Ascending aorta (tissue), 2 donors: ENCODE measurements at regions not wholly inside any gene's neighbourhood (a gene's known extent, or its start where the extent isn't known, plus 50 kb on each side); places are given as distances from the start of the nearest gene placed in this dataset.

Experiments used
- DNase-seq, 2 donors: peaks; one replicate each; pipeline ENCODE4 v3.0.0-alpha.2; 2019; ENCODE audit warnings: low spot score in 2 of 2
- H3K27ac ChIP-seq, 2 donors: fragments of 200-600 bp; sonication (generic); one replicate each; pipeline ENCODE4 v1.5.1; 2016 to 2017; ENCODE audit warnings: mild to moderate bottlenecking in 1 of 2
- H3K27me3 ChIP-seq: fragments of 200-600 bp; sonication (generic); one replicate; pipeline ENCODE4 v1.5.1; 2017
- H3K36me3 ChIP-seq, 2 donors: fragments of 200-600 bp; sonication (generic); one replicate each; pipeline ENCODE4 v1.5.1; 2016
- H3K4me1 ChIP-seq, 2 donors: fragments of 200-600 bp; sonication (generic); one replicate each; pipeline ENCODE4 v1.5.1; 2016 to 2017; ENCODE audit warnings: mild to moderate bottlenecking in 1 of 2
- H3K4me3 ChIP-seq, 2 donors: fragments of 200-600 bp; sonication (generic); one replicate each; pipeline ENCODE4 v1.5.1; 2016 to 2017; ENCODE audit warnings: mild to moderate bottlenecking in 1 of 2
- H3K9me3 ChIP-seq, 2 donors: fragments of 200-600 bp; sonication (generic); one replicate each; pipeline ENCODE4 v1.5.1; 2016
- intact Hi-C: fragments of 100-400 bp; cut with DNase I; formaldehyde crosslinking; loops from one replicate; pipeline ENCODE4 v1.15.1; 2023
- TF ChIP-seq, protein P1 (sequence below), 3 experiments: fragments of 200-600 bp in 2 of 3; fragments of 450-650 bp in 1 of 3; sonication (generic) in 2 of 3; IDR thresholded peaks; one replicate each; pipeline ENCODE4 v1.5.1; 2016 to 2019; ENCODE audit warnings: antibody characterized with exemption in 3 of 3, mild to moderate bottlenecking in 1 of 3, moderate library complexity in 1 of 3

DNA sequence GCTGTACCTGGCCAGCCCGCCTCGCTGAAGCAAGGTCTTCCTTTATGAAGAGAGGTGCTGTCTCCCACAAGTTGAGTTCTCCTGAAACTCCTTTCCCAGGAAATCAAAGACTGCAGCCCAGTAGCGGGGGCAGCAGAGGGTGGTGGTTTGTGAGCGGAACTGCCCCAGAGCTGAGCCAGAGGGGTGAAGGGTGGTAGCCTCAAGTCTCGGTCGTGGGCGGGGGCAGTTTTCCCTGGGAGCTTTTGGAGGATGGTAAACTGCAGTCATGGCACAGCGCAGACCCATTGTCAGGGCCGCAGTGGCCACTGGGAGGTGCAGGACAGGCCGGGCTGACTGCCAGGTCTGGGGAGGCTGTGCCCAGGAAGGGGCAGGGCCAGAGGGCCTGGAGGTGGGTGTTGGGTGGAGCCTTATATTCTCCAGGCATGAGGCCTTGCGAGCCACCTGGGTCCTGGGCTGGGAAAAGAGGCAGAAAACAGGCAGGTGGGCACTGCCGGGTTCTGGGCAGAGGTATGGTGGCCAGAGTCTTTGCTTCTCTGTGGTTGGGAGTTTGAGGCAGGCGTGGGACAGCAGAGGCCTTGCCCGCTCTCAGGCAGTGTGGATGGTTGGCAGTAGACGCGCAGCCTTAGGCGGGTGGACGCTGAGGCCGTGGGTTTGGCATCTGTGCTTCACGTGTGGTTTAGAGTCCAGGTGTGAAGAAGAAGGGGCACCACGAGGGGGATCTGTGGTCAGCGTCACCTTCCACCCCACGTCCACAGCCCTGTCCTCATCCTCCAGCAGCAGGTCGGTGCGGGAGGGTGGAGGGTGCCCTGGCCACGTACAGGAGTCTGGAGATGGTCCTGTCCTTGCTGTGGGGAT, 1176.4 kb downstream of the BRD1 start:
- H3K27me3 ChIP-seq: no peaks in the 10 kb centered on the region
- TF ChIP-seq, protein P1, sequence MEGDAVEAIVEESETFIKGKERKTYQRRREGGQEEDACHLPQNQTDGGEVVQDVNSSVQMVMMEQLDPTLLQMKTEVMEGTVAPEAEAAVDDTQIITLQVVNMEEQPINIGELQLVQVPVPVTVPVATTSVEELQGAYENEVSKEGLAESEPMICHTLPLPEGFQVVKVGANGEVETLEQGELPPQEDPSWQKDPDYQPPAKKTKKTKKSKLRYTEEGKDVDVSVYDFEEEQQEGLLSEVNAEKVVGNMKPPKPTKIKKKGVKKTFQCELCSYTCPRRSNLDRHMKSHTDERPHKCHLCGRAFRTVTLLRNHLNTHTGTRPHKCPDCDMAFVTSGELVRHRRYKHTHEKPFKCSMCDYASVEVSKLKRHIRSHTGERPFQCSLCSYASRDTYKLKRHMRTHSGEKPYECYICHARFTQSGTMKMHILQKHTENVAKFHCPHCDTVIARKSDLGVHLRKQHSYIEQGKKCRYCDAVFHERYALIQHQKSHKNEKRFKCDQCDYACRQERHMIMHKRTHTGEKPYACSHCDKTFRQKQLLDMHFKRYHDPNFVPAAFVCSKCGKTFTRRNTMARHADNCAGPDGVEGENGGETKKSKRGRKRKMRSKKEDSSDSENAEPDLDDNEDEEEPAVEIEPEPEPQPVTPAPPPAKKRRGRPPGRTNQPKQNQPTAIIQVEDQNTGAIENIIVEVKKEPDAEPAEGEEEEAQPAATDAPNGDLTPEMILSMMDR (IDR thresholded peaks at IDR 0.05): no peak
- no peak overlapping the region for H3K27ac ChIP-seq
- intact Hi-C loops: no loop called here
- H3K36me3 ChIP-seq: no peaks in the 10 kb centered on the region
- H3K4me1 ChIP-seq: no peaks in the 10 kb centered on the region
- no peak overlapping the region for H3K4me3 ChIP-seq
- no peaks in the 10 kb centered on the region for H3K9me3 ChIP-seq
- no peak for DNase-seq

DNA sequence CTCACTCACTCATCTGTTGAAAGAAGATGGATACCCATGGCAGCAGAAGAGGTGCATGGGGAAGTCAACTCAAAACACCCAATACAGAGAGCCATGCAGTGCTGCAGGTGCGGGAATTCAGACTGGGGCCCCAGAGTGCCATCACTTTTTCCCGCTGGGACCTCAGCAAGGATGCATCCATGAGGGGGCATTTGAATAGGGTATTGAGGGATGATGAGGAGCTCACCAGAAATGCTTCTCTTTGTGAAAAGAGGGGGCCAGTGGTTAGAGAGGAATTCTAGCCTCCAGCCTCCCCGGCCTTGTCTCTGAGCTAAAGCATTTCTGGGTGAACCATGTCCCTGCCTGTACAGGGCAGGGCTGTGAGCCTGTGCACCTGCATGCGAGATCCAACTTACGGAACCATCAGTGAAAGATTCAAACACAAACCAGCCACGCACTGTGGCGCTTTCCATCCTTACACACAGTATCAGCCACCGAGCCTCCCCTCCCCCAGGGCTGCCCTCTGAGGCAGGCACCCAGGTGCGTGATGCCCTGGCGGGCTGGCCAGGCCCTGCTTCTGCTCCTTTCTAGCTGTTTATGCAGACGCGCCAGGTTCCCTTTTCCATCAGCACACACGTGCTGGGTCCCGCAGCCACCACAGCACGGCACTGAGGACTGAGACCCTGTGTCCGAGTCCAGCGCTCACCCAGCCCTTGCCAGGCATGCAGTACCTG, 1177.2 kb downstream of the BRD1 start:
- Histone ChIP-seq H3K4me1 (no peaks in the 10 kb centered on the region), H3K4me3 (no peak overlapping the region), H3K9me3 (no peaks in the 10 kb centered on the region), H3K27me3 (no peaks in the 10 kb centered on the region), H3K36me3 (no peaks in the 10 kb centered on the region), H3K27ac (no peak overlapping the region)
- TF ChIP-seq, protein P1 (IDR thresholded peaks at IDR 0.05): no peak
- intact Hi-C loops: no loop called here
- DNase-seq: no peak

DNA sequence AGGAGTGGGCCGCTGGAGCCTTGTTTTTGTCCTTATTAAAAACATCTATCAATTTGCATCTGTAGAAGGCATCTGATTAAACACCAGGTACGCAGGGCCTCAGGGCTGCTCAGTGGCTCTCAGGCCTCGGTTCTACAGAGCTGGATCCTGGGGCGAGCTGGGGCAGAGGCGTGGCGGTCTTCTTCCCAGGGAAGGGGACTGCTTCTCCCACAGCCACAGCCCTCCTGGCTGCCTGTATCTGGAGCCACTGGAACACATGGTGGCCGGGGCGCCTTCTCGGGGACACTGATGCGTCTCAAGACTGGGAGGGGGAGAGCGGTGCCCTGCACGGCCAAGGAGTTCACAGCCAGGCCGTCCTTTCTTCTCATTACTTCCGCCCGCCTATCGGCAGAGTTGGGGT, 1178.2 kb downstream of the BRD1 start:
- H3K4me1 ChIP-seq: no peaks in the 10 kb centered on the region
- intact Hi-C loops: no loop called here
- no peak overlapping the region for H3K27ac ChIP-seq
- no peaks in the 10 kb centered on the region for H3K36me3 ChIP-seq
- H3K4me3 ChIP-seq: no peak overlapping the region
- H3K9me3 ChIP-seq: no peaks in the 10 kb centered on the region
- H3K27me3 ChIP-seq: no peaks in the 10 kb centered on the region
- TF ChIP-seq, protein P1 (IDR thresholded peaks at IDR 0.05): no peak
- DNase-seq: no peak

DNA sequence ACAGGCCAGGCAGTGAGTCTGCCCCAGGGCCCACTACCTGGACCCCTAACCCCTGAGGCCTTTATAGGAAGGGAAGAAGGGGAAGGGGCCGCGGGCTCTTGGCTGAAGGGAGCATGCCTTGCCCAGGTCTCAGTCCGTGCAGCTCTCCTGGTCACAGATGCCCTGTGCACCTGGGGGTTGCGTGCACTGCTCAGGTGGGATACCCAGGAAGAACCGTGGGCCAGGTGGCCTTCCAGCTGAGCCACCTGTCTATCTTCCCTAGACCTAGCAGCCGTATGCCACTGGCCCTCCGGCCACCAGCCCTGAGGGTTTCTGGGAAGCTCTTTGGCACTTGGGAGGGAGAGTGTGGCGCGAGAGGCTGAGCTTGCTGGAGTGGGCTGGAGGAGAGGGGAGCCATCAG, 1178.6 kb downstream of the BRD1 start:
- Histone ChIP-seq H3K4me3 (no peak overlapping the region), H3K27ac (no peak overlapping the region), H3K27me3 (no peaks in the 10 kb centered on the region), H3K36me3 (no peaks in the 10 kb centered on the region), H3K4me1 (no peaks in the 10 kb centered on the region), H3K9me3 (no peaks in the 10 kb centered on the region)
- no peak for DNase-seq
- TF ChIP-seq, protein P1 (IDR thresholded peaks at IDR 0.05): no peak
- intact Hi-C loops: no loop called here

DNA sequence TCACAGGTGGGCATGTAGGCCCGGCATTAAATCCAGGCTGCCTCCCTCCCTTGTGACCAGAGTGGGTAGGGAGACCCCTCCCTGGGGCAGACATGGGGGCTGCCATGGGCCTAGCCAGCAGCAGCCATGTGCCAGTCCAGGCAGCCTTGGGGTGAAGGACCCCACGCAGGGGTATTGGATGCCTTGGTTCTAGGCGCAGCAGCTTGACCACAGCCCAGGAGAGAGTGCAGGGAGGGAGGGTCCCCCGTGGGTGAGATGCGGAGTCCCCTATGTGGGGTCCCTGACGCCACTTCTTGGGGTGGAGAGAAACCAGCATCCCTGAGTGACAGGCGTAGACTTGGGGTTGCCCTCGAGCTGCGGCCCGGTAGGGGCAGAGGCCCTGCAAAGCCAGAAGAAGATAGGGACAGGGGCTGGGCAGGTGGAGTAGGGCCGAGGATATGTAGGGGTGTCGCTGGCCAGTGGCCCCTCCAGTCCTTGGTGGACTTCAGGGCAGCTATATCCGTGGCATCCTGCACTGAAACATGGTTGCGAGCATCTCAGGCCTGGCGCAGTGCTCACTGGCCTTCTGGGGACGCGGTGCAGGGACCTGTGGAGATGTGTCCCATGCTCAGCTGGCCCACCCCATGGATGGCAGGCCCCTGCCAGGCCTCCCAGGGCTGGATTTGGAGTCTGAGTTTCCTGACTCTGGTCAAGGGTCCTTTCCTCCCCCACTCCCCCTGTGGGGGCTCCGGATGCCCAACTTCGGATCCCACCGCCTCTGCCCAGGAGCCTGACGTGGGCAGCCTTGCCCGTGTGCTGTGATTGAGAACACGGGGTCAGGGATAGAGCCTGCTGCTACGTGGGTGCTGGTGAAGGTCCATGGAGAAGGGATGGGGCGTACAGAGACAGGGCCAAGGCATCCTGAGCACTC, 1179.8 kb downstream of the BRD1 start:
- Histone ChIP-seq H3K9me3 (no peaks in the 10 kb centered on the region), H3K27me3 (no peaks in the 10 kb centered on the region), H3K27ac (no peak overlapping the region), H3K36me3 (no peaks in the 10 kb centered on the region), H3K4me3 (no peak overlapping the region), H3K4me1 (no peaks in the 10 kb centered on the region)
- intact Hi-C loops: no loop called here
- TF ChIP-seq, protein P1 (IDR thresholded peaks at IDR 0.05): no peak
- no peak for DNase-seq
